ENCODE measurements at regions not wholly inside any gene's neighbourhood (a gene's known extent, or its start where the extent isn't known, plus 50 kb on each side); places are given as distances from the start of the nearest gene placed in this dataset.

DNA sequence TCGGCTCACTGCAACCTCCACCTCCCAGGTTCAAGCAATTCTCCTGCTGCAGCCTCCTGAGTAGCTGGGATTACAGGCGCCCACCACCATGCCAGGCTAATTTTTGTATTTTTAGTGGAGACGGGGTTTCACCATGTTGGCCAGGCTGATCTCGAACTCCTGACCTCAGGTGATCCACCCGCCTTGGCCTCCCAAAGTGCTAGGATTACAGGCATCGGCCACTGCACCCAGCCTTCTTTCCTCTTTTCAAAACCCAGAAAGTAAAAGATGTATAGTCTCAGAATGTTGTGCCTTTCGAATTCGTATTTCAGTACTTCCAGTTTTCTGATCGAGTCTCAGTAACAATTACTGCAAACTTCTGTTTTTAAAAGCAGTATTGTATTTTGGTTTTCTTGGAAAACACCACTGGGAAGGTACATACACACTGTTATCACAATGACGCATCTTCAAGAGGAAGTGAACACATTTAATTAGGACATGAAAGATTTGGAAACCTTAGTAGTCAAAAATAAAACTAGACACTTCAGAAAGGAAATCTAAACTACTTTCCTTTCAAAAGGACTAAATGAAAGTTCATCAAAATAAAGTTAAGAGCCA is 123.9 kb upstream of the TNFSF4 start (continued):
- peak; percentile 89 for TF ChIP-seq SPI1 (IDR thresholded peaks at IDR 0.05; ENCODE audit: borderline replicate concordance, insufficient read depth, low read depth, low read length)
- TF ChIP-seq STAT3 (IDR thresholded peaks at IDR 0.05; ENCODE audit: low read depth, low read length) = 0 out of 2 replicates have a peak, but pooled peaks have one; percentile 55
- TF ChIP-seq MEF2A (IDR thresholded peaks at IDR 0.05; ENCODE audit: insufficient read depth, low read depth, low read length) = peak; percentile 63; the same call in 1 of the 2 replicates
- TF ChIP-seq CREB1 (IDR thresholded peaks at IDR 0.05; ENCODE audit: low read depth) = peak; percentile 79
- TF ChIP-seq NFIC (IDR thresholded peaks at IDR 0.05; ENCODE audit: low read depth, low read length) = peak; percentile 89
- peak; percentile 38; the same call in 1 of the 2 replicates for TF ChIP-seq TBL1XR1 (IDR thresholded peaks at IDR 0.05; ENCODE audit: low read depth, low read length)
- peak; percentile 81 for TF ChIP-seq CREM (IDR thresholded peaks at IDR 0.05; ENCODE audit: low read depth)

DNA sequence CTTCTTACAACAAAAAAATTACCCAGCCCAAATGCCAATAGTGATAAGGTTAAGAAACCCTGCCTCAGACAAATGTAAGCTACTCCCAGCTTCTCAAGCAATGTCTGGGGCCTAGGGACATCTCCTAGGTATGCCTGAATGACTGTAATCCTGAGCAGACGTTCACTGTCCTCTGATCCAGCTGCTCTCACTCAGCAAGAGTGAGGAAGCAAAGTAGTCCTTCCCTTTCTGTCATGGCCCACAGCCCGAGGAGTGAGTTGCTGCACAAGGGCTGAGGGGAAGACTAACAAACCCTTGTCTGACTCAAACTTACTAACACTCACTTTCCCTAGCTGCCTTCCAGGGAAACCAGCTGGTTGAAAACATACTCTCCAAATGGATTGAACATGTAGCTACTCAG is 124.9 kb upstream of the TNFSF4 start:
- no peak for TF ChIP-seq TAF1 (IDR thresholded peaks at IDR 0.05; ENCODE audit: borderline replicate concordance, low read depth, low read length)
- no peak for TF ChIP-seq CBFB (IDR thresholded peaks at IDR 0.05; ENCODE audit: low read depth)
- no peak for TF ChIP-seq SIX5 (IDR thresholded peaks at IDR 0.05; ENCODE audit: low read depth, low read length, severe bottlenecking)
- no peak for TF ChIP-seq CHD4 (IDR thresholded peaks at IDR 0.05)
- no peak for TF ChIP-seq SMAD5 (IDR thresholded peaks at IDR 0.05; ENCODE audit: low read depth)
- no peak for TF ChIP-seq CREM (IDR thresholded peaks at IDR 0.05; ENCODE audit: low read depth)
- no peak for TF ChIP-seq NFYA (IDR thresholded peaks at IDR 0.05; ENCODE audit: borderline replicate concordance, low read depth, low read length)
- TF ChIP-seq RUNX3 (IDR thresholded peaks at IDR 0.05; ENCODE audit: low read length) = no peak
- no peak for TF ChIP-seq EGR1 (IDR thresholded peaks at IDR 0.05; ENCODE audit: borderline replicate concordance in 1 of 2, low read depth in 2 of 2, low read length in 2 of 2)
- no peak for TF ChIP-seq NFYB (IDR thresholded peaks at IDR 0.05; ENCODE audit: insufficient read depth, low read depth, low read length)
- RAD21 ChIA-PET (ENCODE audit: unreplicated experiment) = interaction anchor here (0.7 to 1.6 kb wide), 9 partner anchors 25 to 130 kb away, joined by 3 to 8 read pairs (median 3); no protein-coding TSS in a partner anchor
- Histone ChIP-seq H3K27ac (ENCODE audit: control insufficient read depth, insufficient read depth) (peak overlapping the region; percentile 83), H3K9me3 (replicated peaks; ENCODE audit: control insufficient read depth, insufficient read depth, low read length) (no peaks in the 10 kb centered on the region; the same call in 1 of the 3 replicates), H3K36me3 (ENCODE audit: control insufficient read depth in 2 of 2, insufficient read depth in 2 of 2, low read length in 1 of 2) (no peaks in the 10 kb centered on the region), H2AFZ (ENCODE audit: control insufficient read depth, low read depth, low read length) (peak overlapping the region; percentile 75), H4K20me1 (ENCODE audit: control insufficient read depth, insufficient read depth) (no peaks in the 10 kb centered on the region), H3K79me2 (ENCODE audit: control insufficient read depth, insufficient read depth, low read length) (no peaks in the 10 kb centered on the region), H3K27me3 (replicated peaks in 1 of 2; ENCODE audit: control insufficient read depth in 2 of 2, insufficient read depth in 2 of 2, low read length in 1 of 2) (no peaks in the 10 kb centered on the region), H3K4me3 (no peak overlapping the region), H3K9ac (ENCODE audit: control insufficient read depth, insufficient read depth, low read length) (peak overlapping the region; percentile 34; the same call in 1 of the 2 replicates), H3K4me2 (ENCODE audit: control insufficient read depth, insufficient read depth) (peak overlapping the region; percentile 77), H3K4me1 (ENCODE audit: control insufficient read depth, insufficient read depth, low read length) (peaks cover 36% of the 10 kb centered on the region)
- no peak for FAIRE-seq
- in situ Hi-C loops (cut with MboI) = loop anchor here (5.0 kb wide), 1 partner anchor 80 kb away; no protein-coding TSS in a partner anchor
- intact Hi-C loops (cut with micrococcal nuclease; ENCODE audit: unreplicated experiment) = loop anchor here (5.0 kb wide), 1 partner anchor 35 kb away; no protein-coding TSS in a partner anchor
- DNase-seq (ENCODE audit: low read depth, low spot score) = no peak
- POLR2A ChIA-PET = interaction anchor here (1.0 to 1.4 kb wide), 2 partner anchors 74 to 83 kb away, joined by 3 to 4 read pairs; no protein-coding TSS in a partner anchor
- WGBS (ENCODE audit: insufficient coverage, insufficient replicate concordance, low lambda C conversion rate, missing lambda C conversion rate) = 65% methylated on average over 2 of the region's 2 CpGs
- no TSS peak for BruUV-seq (replicated peaks)
- peak; percentile 18 for ATAC-seq
- CTCF ChIA-PET = interaction anchor here (0.9 to 1.8 kb wide), 8 partner anchors 18 to 121 kb away, joined by 3 to 9 read pairs (median 4); no protein-coding TSS in a partner anchor
- SMC1A ChIA-PET (ENCODE audit: uncharacterized antibody, unreplicated experiment) = interaction anchor here (0.7 to 2.5 kb wide), 22 partner anchors 9 to 128 kb away, joined by 3 to 11 read pairs (median 4); no protein-coding TSS in a partner anchor

Measured in GM12878 (cell line).